ENCODE measurements at regions not wholly inside any gene's neighbourhood (a gene's known extent, or its start where the extent isn't known, plus 50 kb on each side); places are given as distances from the start of the nearest gene placed in this dataset.

DNA sequence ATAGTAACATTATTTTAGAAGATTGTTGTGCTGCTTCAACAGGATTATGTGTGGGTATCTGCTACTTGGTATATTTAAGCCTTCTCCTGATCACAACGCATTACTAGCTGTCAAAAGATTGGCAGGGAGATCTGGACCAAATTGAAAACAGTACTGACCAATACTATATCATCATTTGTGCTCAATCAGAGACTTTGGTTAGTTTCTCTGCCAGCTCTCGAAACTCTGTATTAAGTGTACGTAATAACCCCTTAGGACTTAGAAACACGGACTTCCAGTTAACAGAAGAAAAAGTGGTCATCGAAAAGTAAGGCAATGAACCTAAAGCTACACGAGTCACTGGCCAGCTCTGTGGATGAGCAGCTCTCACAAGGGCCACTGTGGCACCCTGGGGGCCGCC, 146.0 kb downstream of the EVX1 start:
- Histone ChIP-seq H3K4me1 (peaks cover 0 to 4% (median 0%) of the 10 kb centered on the region in 9 donors), H3K27me3 (peaks cover 0 to 24% (median 10%) of the 10 kb centered on the region in 7 donors), H3K36me3 (no peaks in the 10 kb centered on the region), H3K27ac (peak overlapping the region in 7 of 10 donors; percentile 35 to 79 (median 56)), H3K4me3 (no peak overlapping the region), H3K9me3 (peaks cover 0 to 5% (median 2%) of the 10 kb centered on the region in 11 donors)
- DNase-seq (no peak), ATAC-seq (no peak)
- 81 to 84% methylated on average over 7 of the region's 7 CpGs for WGBS, 2 donors
- TF ChIP-seq, protein P1, sequence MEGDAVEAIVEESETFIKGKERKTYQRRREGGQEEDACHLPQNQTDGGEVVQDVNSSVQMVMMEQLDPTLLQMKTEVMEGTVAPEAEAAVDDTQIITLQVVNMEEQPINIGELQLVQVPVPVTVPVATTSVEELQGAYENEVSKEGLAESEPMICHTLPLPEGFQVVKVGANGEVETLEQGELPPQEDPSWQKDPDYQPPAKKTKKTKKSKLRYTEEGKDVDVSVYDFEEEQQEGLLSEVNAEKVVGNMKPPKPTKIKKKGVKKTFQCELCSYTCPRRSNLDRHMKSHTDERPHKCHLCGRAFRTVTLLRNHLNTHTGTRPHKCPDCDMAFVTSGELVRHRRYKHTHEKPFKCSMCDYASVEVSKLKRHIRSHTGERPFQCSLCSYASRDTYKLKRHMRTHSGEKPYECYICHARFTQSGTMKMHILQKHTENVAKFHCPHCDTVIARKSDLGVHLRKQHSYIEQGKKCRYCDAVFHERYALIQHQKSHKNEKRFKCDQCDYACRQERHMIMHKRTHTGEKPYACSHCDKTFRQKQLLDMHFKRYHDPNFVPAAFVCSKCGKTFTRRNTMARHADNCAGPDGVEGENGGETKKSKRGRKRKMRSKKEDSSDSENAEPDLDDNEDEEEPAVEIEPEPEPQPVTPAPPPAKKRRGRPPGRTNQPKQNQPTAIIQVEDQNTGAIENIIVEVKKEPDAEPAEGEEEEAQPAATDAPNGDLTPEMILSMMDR (IDR thresholded peaks at IDR 0.05): no peak
- intact Hi-C loops (cut with DNase I): no loop called here

- Histone ChIP-seq H3K27me3 (peaks cover 0 to 25% (median 10%) of the 10 kb centered on the region in 7 donors), H3K36me3 (no peaks in the 10 kb centered on the region), H3K4me1 (peaks cover 0 to 4% (median 0%) of the 10 kb centered on the region in 9 donors), H3K27ac (peak overlapping the region in 9 of 10 donors; percentile 16 to 79 (median 52)), H3K4me3 (no peak overlapping the region), H3K9me3 (peaks cover 0 to 8% (median 3%) of the 10 kb centered on the region in 11 donors)
- TF ChIP-seq, protein P1 (IDR thresholded peaks at IDR 0.05): no peak
- intact Hi-C loops (cut with DNase I): no loop called here
- peak in 1 of 2 donors; percentile 27 for DNase-seq
- ATAC-seq: peak in 7 of 8 donors; percentile 42 to 80 (median 70)
- 45 to 54% methylated on average over 3 of the region's 3 CpGs for WGBS, 2 donors
Measured at GRCh38 chr7:27389496-27389895, 146.9 kb downstream of the EVX1 start.

DNA sequence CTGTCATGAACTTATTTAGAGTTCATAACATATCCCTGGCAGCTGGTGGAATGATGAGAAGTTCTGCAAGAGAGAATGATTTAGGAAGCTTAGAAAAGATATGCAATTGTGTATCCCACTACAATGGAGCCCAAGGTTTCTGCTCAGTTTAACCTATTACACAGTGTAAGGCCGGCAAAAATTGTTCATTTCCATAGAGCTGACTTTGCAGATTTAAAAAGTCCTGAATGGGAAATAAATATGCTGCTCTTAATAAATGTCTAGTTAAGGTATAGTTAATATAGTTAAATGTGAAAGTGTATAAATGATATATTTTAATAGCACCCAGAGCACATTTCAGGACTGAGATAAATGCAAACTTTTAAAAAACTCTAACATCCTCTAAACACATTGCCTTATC, 149.9 kb downstream of the EVX1 start:
- TF ChIP-seq, protein P1 (IDR thresholded peaks at IDR 0.05): no peak
- intact Hi-C loops (cut with DNase I): no loop called here
- no peak for DNase-seq
- no peaks in the 10 kb centered on the region for H3K36me3 ChIP-seq
- peaks cover 0 to 4% (median 0%) of the 10 kb centered on the region in 9 donors for H3K4me1 ChIP-seq
- WGBS, 2 donors: 93 to 94% methylated on average over 1 of the region's 1 CpG
- no peak overlapping the region for H3K4me3 ChIP-seq
- ATAC-seq: no peak
- H3K9me3 ChIP-seq: peaks cover 0 to 8% (median 3%) of the 10 kb centered on the region in 11 donors
- H3K27ac ChIP-seq: no peak overlapping the region
- peaks cover 0 to 28% (median 9%) of the 10 kb centered on the region in 7 donors for H3K27me3 ChIP-seq

DNA sequence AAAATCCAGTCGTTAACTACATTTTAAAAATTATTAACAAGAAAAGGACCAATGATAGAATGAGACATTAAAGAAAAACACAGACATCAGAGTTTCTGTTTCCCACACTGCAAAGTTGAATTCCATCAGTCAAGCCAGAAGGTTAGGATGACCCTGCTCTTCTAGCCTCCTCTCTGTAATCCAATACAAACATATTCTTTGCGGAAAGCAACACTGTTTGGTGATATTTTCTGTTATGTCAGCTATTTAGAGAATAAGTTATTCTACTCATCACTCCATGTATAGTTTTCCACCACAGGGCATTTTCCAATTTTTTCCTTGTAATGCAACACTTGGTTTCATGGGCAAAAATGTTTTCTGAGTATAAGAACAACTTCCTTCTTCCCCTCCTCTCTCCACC, 152.3 kb downstream of the EVX1 start:
- intact Hi-C loops (cut with DNase I): no loop called here
- peaks cover 0 to 8% (median 3%) of the 10 kb centered on the region in 11 donors for H3K9me3 ChIP-seq
- TF ChIP-seq, protein P1 (IDR thresholded peaks at IDR 0.05): no peak
- DNase-seq (no peak), ATAC-seq (no peak)
- H3K4me3 ChIP-seq: no peak overlapping the region
- H3K27ac ChIP-seq: no peak overlapping the region
- 89 to 90% methylated on average over 2 of the region's 2 CpGs for WGBS, 2 donors
- no peaks in the 10 kb centered on the region for H3K36me3 ChIP-seq
- peaks cover 0 to 3% (median 0%) of the 10 kb centered on the region in 9 donors for H3K4me1 ChIP-seq
- H3K27me3 ChIP-seq: peaks cover 0 to 18% (median 4%) of the 10 kb centered on the region in 7 donors
